Transverse colon (tissue), 4 donors: ENCODE measurements at regions not wholly inside any gene's neighbourhood (a gene's known extent, or its start where the extent isn't known, plus 50 kb on each side); places are given as distances from the start of the nearest gene placed in this dataset.

Experiments
- DNase-seq: peaks from one replicate; pipeline ENCODE4 v3.0.0-alpha.2; 2019
- H3K27ac ChIP-seq, 4 donors: fragments of 200-600 bp; sonication (generic); 2 replicates each; pipeline ENCODE4 v1.5.1; 2016 to 2018; ENCODE audit warnings: inconsistent platforms in 4 of 4
- H3K27me3 ChIP-seq: fragments of 200-600 bp; sonication (generic); 2 replicates; pipeline ENCODE4 v1.5.1; 2017; ENCODE audit warnings: inconsistent platforms
- H3K36me3 ChIP-seq, 4 donors: fragments of 200-600 bp; sonication (generic); 2 replicates each; pipeline ENCODE4 v1.5.1; 2017 to 2019; ENCODE audit warnings: inconsistent platforms in 4 of 4
- H3K4me1 ChIP-seq, 4 donors: fragments of 200-600 bp; sonication (generic); 2 replicates each; pipeline ENCODE4 v1.5.1; 2017 to 2020; ENCODE audit warnings: inconsistent platforms in 4 of 4
- H3K4me3 ChIP-seq, 4 donors: fragments of 200-600 bp; sonication (generic); 1 replicate in 1 of 4; 2 replicates in 3 of 4; pipeline versions ENCODE4 v1.5.1 to v1.6.1; 2017 to 2019; ENCODE audit warnings: inconsistent platforms in 4 of 4
- H3K9me3 ChIP-seq, 2 donors: fragments of 200-600 bp; sonication (generic); 2 replicates each; pipeline ENCODE4 v1.5.1; 2017 to 2019; ENCODE audit warnings: inconsistent platforms in 2 of 2
- CTCF ChIP-seq, 5 experiments: fragments of 200-600 bp in 3 of 5; fragments of 450-650 bp in 2 of 5; sonication (generic) in 3 of 5; IDR thresholded peaks; 1 replicate in 2 of 5; 2 replicates in 3 of 5; pipeline ENCODE4 v1.5.1; 2016 to 2017; ENCODE audit warnings: antibody characterized with exemption in 5 of 5, inconsistent platforms in 3 of 5, mild to moderate bottlenecking in 2 of 5, moderate library complexity in 1 of 5
- EP300 ChIP-seq: sonication (generic); formaldehyde crosslinking; IDR thresholded peaks from one replicate; pipeline ENCODE4 v1.6.1; 2017; ENCODE audit warnings: antibody characterized with exemption, low read depth
- POLR2A ChIP-seq: fragments of 450-650 bp; IDR thresholded peaks from one replicate; pipeline ENCODE4 v1.6.1; 2016; ENCODE audit warnings: antibody characterized with exemption, mild to moderate bottlenecking, moderate library complexity
- POLR2AphosphoS5 ChIP-seq, 3 donors: sonication (generic); formaldehyde crosslinking; IDR thresholded peaks; one replicate each; pipeline ENCODE4 v1.6.1; 2016; ENCODE audit warnings: antibody characterized with exemption in 3 of 3
- WGBS, 2 donors: methylation state at CpG; one replicate each; pipeline ENCODE4 v1.1.5; 2018; ENCODE audit warnings: low coverage in 1 of 2; 5-methylcytosine and 5-hydroxymethylcytosine counted together
- in situ Hi-C, 4 donors: fragments of 200-750 bp; cut with MboI; loops; one replicate each; pipeline versions ENCODE4 v1.15.0 to v1.15.1; 2017; ENCODE audit warnings: low sequenced_read_pairs in 3 of 4, low pct_ligation_motif_present in 1 of 4, low pct_unique_long_range_greater_than_20kb in 1 of 4
- intact Hi-C: fragments of 100-400 bp; cut with DNase I; formaldehyde crosslinking; loops from one replicate; pipeline ENCODE4 v1.15.1; 2023; ENCODE audit warnings: low total_unique reads

GRCh38 chr18:24658302-24658701 lies 197.9 kb downstream of the HRH4 start:
- Histone ChIP-seq H3K27me3 (peaks cover 6% of the 10 kb centered on the region), H3K4me3 (no peak overlapping the region), H3K27ac (no peak overlapping the region), H3K4me1 (peaks cover 0 to 16% (median 4%) of the 10 kb centered on the region in 4 donors), H3K36me3 (no peaks in the 10 kb centered on the region), H3K9me3 (no peaks in the 10 kb centered on the region)
- 50 to 62% methylated on average over 1 of the region's 1 CpG for WGBS, 2 donors
- no peak for TF ChIP-seq CTCF (IDR thresholded peaks at IDR 0.05)
- no peak for TF ChIP-seq POLR2A
- TF ChIP-seq POLR2AphosphoS5 (IDR thresholded peaks at IDR 0.05): no peak
- no peak for TF ChIP-seq EP300
- in situ Hi-C loops (no loop called here), intact Hi-C loops (no loop called here)
- DNase-seq: no peak

- Histone ChIP-seq H3K27ac (peak overlapping the region; percentile 25 to 73 (median 50)), H3K4me3 (peak overlapping the region in 3 of 4 donors; percentile 10 to 51 (median 22)), H3K36me3 (no peaks in the 10 kb centered on the region), H3K9me3 (no peaks in the 10 kb centered on the region), H3K27me3 (peaks cover 6% of the 10 kb centered on the region), H3K4me1 (peaks cover 0 to 16% (median 4%) of the 10 kb centered on the region in 4 donors)
- intact Hi-C loops: no loop called here
- no peak for TF ChIP-seq POLR2A
- TF ChIP-seq POLR2AphosphoS5 (IDR thresholded peaks at IDR 0.05): no peak
- in situ Hi-C loops: loop anchor here in 1 of 4 donors (10.0 kb wide), 1 partner anchor 55 kb away; no protein-coding TSS in a partner anchor
- WGBS, 2 donors: 19 to 26% methylated on average over 13 to 21 of the region's 21 CpGs
- DNase-seq: peak; percentile 24
Observed at GRCh38 chr18:24659827-24660720, 199.6 kb downstream of the HRH4 start.

GRCh38 chr18:24660956-24661355 lies 200.5 kb downstream of the HRH4 start:
- intact Hi-C loops: no loop called here
- Histone ChIP-seq H3K4me3 (no peak overlapping the region), H3K27ac (peak overlapping the region; percentile 25 to 73 (median 50)), H3K36me3 (no peaks in the 10 kb centered on the region), H3K9me3 (no peaks in the 10 kb centered on the region), H3K27me3 (peaks cover 6% of the 10 kb centered on the region), H3K4me1 (peaks cover 0 to 16% (median 4%) of the 10 kb centered on the region in 4 donors)
- WGBS, 2 donors: 56 to 67% methylated on average over 1 of the region's 1 CpG
- in situ Hi-C loops: loop anchor here in 1 of 4 donors (10.0 kb wide), 1 partner anchor 56 kb away; no protein-coding TSS in a partner anchor
- TF ChIP-seq EP300 (no peak), CTCF (IDR thresholded peaks at IDR 0.05) (no peak), POLR2AphosphoS5 (IDR thresholded peaks at IDR 0.05) (no peak), POLR2A (no peak)
- DNase-seq: no peak

- no peak for DNase-seq
- TF ChIP-seq CTCF (IDR thresholded peaks at IDR 0.05) (no peak), EP300 (no peak), POLR2A (no peak), POLR2AphosphoS5 (IDR thresholded peaks at IDR 0.05) (no peak)
- H3K4me3 ChIP-seq: no peak overlapping the region
- in situ Hi-C loops: loop anchor here in 1 of 4 donors (10.0 kb wide), 1 partner anchor 58 kb away; no protein-coding TSS in a partner anchor
- peaks cover 0 to 16% (median 4%) of the 10 kb centered on the region in 4 donors for H3K4me1 ChIP-seq
- WGBS, 2 donors: 77 to 94% methylated on average over 6 to 13 of the region's 13 CpGs
- H3K27me3 ChIP-seq: peaks cover 6% of the 10 kb centered on the region
- intact Hi-C loops: no loop called here
- no peaks in the 10 kb centered on the region for H3K36me3 ChIP-seq
- no peaks in the 10 kb centered on the region for H3K9me3 ChIP-seq
- H3K27ac ChIP-seq: no peak overlapping the region
Observed at GRCh38 chr18:24662412-24662821, 202.0 kb downstream of the HRH4 start.
